Nephron (organoid): ENCODE measurements at regions not wholly inside any gene's neighbourhood (a gene's known extent, or its start where the extent isn't known, plus 50 kb on each side); places are given as distances from the start of the nearest gene placed in this dataset.

Experiments
- H3K27ac Mint-ChIP-seq, 3 experiments: 2 replicates each; pipeline ENCODE4 v1.8.0; 2020; ENCODE audit warnings: mixed read lengths in 3 of 3, mild to moderate bottlenecking in 2 of 3, moderate library complexity in 1 of 3
- H3K27me3 Mint-ChIP-seq: 2 replicates; pipeline ENCODE4 v1.8.0; 2021; ENCODE audit warnings: low read depth, mild to moderate bottlenecking, moderate library complexity, mixed read lengths
- H3K36me3 Mint-ChIP-seq: 2 replicates; pipeline ENCODE4 v1.8.0; 2020; ENCODE audit warnings: low read depth, mixed read lengths
- H3K4me1 Mint-ChIP-seq: 2 replicates; pipeline ENCODE4 v1.8.0; 2020; ENCODE audit warnings: mixed read lengths
- H3K4me3 Mint-ChIP-seq, 3 experiments: 2 replicates each; pipeline ENCODE4 v1.8.0; 2020; ENCODE audit warnings: mild to moderate bottlenecking in 3 of 3, mixed read lengths in 3 of 3, moderate library complexity in 2 of 3
- H3K9me3 Mint-ChIP-seq: 2 replicates; pipeline ENCODE4 v1.8.0; 2020; ENCODE audit warnings: mixed read lengths
- CTCF ChIP-seq, 3 experiments: fragments of 200-600 bp; sonication (generic); IDR thresholded peaks; one replicate each; pipeline ENCODE4 v1.5.0; 2021; ENCODE audit warnings: antibody characterized with exemption in 3 of 3; ENCODE audit not compliant: unreplicated experiment in 3 of 3

GRCh38 chr9:107945493-107945892 is 455.9 kb upstream of the KLF4 start:
- Mint-ChIP-seq H3K27ac (no peak overlapping the region), H3K4me1 (peaks cover 14% of the 10 kb centered on the region), H3K36me3 (peaks cover 3% of the 10 kb centered on the region), H3K9me3 (peaks cover 7% of the 10 kb centered on the region), H3K4me3 (no peak overlapping the region), H3K27me3 (peaks cover under 1% of the 10 kb centered on the region)
- TF ChIP-seq CTCF (IDR thresholded peaks at IDR 0.05; ENCODE audit: unreplicated experiment in 3 of 3) = no peak

GRCh38 chr9:107944387-107944786 is 454.8 kb upstream of the KLF4 start:
- Mint-ChIP-seq H3K4me1 (peaks cover 22% of the 10 kb centered on the region), H3K27me3 (no peaks in the 10 kb centered on the region), H3K27ac (no peak overlapping the region), H3K4me3 (no peak overlapping the region), H3K9me3 (peaks cover under 1% of the 10 kb centered on the region), H3K36me3 (no peaks in the 10 kb centered on the region)
- TF ChIP-seq CTCF (IDR thresholded peaks at IDR 0.05; ENCODE audit: unreplicated experiment in 3 of 3) = no peak

- Mint-ChIP-seq H3K27me3 (peaks cover 2% of the 10 kb centered on the region), H3K4me3 (no peak overlapping the region), H3K36me3 (no peaks in the 10 kb centered on the region), H3K4me1 (peaks cover 22% of the 10 kb centered on the region), H3K27ac (no peak overlapping the region), H3K9me3 (no peaks in the 10 kb centered on the region)
- TF ChIP-seq CTCF (IDR thresholded peaks at IDR 0.05; ENCODE audit: unreplicated experiment in 3 of 3) = no peak
Observed at GRCh38 chr9:107943901-107944300, 454.3 kb upstream of the KLF4 start.

- H3K9me3 Mint-ChIP-seq = no peaks in the 10 kb centered on the region
- H3K4me3 Mint-ChIP-seq = no peak overlapping the region
- peaks cover 5% of the 10 kb centered on the region for H3K27me3 Mint-ChIP-seq
- H3K4me1 Mint-ChIP-seq = peaks cover 22% of the 10 kb centered on the region
- H3K36me3 Mint-ChIP-seq = no peaks in the 10 kb centered on the region
- TF ChIP-seq CTCF (IDR thresholded peaks at IDR 0.05; ENCODE audit: unreplicated experiment in 3 of 3) = no peak
- no peak overlapping the region for H3K27ac Mint-ChIP-seq
Observed at GRCh38 chr9:107942856-107943255, 453.3 kb upstream of the KLF4 start.

GRCh38 chr9:107942291-107942690 is 452.7 kb upstream of the KLF4 start:
- peaks cover 22% of the 10 kb centered on the region for H3K4me1 Mint-ChIP-seq
- H3K9me3 Mint-ChIP-seq = no peaks in the 10 kb centered on the region
- no peaks in the 10 kb centered on the region for H3K36me3 Mint-ChIP-seq
- TF ChIP-seq CTCF (IDR thresholded peaks at IDR 0.05; ENCODE audit: unreplicated experiment in 3 of 3) = no peak
- H3K27me3 Mint-ChIP-seq = peaks cover 5% of the 10 kb centered on the region
- H3K27ac Mint-ChIP-seq = no peak overlapping the region
- no peak overlapping the region for H3K4me3 Mint-ChIP-seq
